ENCODE measurements at regions not wholly inside any gene's neighbourhood (a gene's known extent, or its start where the extent isn't known, plus 50 kb on each side); places are given as distances from the start of the nearest gene placed in this dataset.
"Not testable (repeated sequence)": the region's sequence is repeated elsewhere in the genome, so short reads cannot be mapped to it uniquely, and the experiment has no call there.

DNA sequence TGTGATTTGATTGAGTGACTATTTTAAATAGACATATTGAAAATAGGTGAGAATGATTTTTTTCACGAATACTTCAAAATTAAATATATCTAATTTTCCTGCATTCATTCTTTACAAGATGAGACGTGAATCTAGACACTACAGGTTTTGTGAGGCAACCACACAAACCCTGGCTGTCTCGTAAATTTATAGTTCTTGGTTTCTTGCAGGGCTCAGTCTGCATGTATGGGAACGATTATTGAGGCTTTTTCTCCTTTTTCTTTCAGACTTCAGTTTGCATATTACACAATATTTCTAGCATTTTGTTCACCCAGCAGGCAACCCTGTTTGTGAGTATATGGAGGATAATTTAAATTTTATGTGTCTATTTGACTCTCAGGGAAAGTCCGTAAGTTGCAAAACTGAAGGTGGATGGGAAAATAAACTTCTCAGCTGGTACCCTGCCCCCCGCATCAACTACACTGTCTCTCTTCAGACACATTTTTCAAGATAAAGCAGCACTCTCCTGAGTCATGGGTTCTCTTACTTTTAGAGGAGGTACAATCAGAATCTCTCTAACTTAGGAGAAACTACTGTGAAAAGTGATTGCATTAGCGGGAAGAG lies 1349.3 kb downstream of the GRIK2 start:
- no peaks in the 10 kb centered on the region for H3K9me3 ChIP-seq
- H3K27me3 ChIP-seq, result no peaks in the 10 kb centered on the region
- no peak overlapping the region for H3K4me3 ChIP-seq
- no peak overlapping the region for H3K27ac ChIP-seq
- intact Hi-C loops (cut with DNase I), result no loop called here
- no peaks in the 10 kb centered on the region for H3K36me3 ChIP-seq
- WGBS, 2 donors, result 15 to 32% methylated on average over 7 of the region's 7 CpGs
- no peaks in the 10 kb centered on the region for H3K4me1 ChIP-seq
- TF ChIP-seq POLR2A (IDR thresholded peaks at IDR 0.05) (no peak), CTCF (IDR thresholded peaks at IDR 0.05) (no peak), POLR2AphosphoS5 (IDR thresholded peaks at IDR 0.05) (no peak), EP300 (IDR thresholded peaks at IDR 0.05) (no peak)
- DNase-seq, result no peak

DNA sequence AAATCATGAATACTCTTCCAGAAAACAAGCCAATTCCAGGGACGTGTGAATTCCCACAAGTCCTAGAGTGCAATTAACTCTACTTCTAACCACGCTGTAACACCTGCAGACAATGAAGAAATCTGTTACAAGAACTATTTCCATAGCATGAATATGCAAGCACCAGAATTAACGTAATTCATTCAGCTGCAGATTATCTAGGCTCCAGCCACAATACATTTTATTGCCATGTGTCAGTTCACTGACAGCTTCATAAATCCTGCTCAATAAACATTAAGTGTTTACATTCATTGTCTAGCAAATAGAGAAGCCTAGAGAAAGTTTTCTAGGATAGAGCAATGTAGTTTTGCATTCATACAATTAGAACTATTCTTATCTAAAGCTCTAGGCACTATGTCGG lies 1348.5 kb downstream of the GRIK2 start:
- WGBS, 2 donors, result 5 to 23% methylated on average over 4 of the region's 4 CpGs
- DNase-seq, result no peak
- H3K36me3 ChIP-seq, result no peaks in the 10 kb centered on the region
- H3K9me3 ChIP-seq, result no peaks in the 10 kb centered on the region
- no peaks in the 10 kb centered on the region for H3K27me3 ChIP-seq
- H3K4me3 ChIP-seq, result no peak overlapping the region
- no peaks in the 10 kb centered on the region for H3K4me1 ChIP-seq
- TF ChIP-seq EP300 (IDR thresholded peaks at IDR 0.05) (no peak), CTCF (IDR thresholded peaks at IDR 0.05) (no peak), POLR2A (IDR thresholded peaks at IDR 0.05) (no peak), POLR2AphosphoS5 (IDR thresholded peaks at IDR 0.05) (no peak)
- intact Hi-C loops (cut with DNase I), result no loop called here
- H3K27ac ChIP-seq, result no peak overlapping the region

DNA sequence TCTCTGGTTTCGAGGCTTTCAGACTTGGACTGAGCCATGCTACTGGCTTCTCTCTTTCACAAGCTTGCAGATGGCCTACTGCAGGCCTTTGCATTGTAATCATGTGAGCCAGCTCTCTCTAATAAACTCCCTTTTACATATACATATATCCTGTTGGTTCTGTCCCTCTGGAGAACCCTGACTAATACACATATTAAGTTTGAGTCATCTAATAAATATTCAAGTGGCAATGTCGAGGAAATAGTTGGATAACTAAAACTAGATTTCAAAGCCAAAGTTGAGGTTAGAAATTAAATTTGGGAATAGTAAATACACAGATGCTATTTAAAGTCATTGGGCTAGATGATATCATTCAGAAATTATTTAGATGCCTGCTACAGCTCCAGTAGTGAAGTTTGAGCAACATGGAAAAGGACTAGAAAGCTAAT lies 1343.4 kb downstream of the GRIK2 start:
- Histone ChIP-seq H3K27me3 (no peaks in the 10 kb centered on the region), H3K27ac (no peak overlapping the region), H3K36me3 (no peaks in the 10 kb centered on the region), H3K9me3 (no peaks in the 10 kb centered on the region), H3K4me1 (no peaks in the 10 kb centered on the region), H3K4me3 (no peak overlapping the region)
- no peak for DNase-seq
- WGBS, 2 donors, result 71 to 85% methylated on average over 2 of the region's 2 CpGs
- no peak for TF ChIP-seq POLR2AphosphoS5 (IDR thresholded peaks at IDR 0.05)
- no peak for TF ChIP-seq POLR2A (IDR thresholded peaks at IDR 0.05)
- TF ChIP-seq EP300 (IDR thresholded peaks at IDR 0.05), result no peak
- no peak for TF ChIP-seq CTCF (IDR thresholded peaks at IDR 0.05)
- intact Hi-C loops (cut with DNase I), result no loop called here

- Histone ChIP-seq H3K4me1 (no peaks in the 10 kb centered on the region), H3K9me3 (no peaks in the 10 kb centered on the region), H3K27me3 (no peaks in the 10 kb centered on the region), H3K27ac (no peak overlapping the region), H3K4me3 (no peak overlapping the region), H3K36me3 (no peaks in the 10 kb centered on the region)
- TF ChIP-seq POLR2AphosphoS5 (IDR thresholded peaks at IDR 0.05) (no peak), EP300 (IDR thresholded peaks at IDR 0.05) (no peak), CTCF (IDR thresholded peaks at IDR 0.05) (no peak), POLR2A (IDR thresholded peaks at IDR 0.05) (no peak)
- no peak for DNase-seq
- intact Hi-C loops (cut with DNase I), result no loop called here
- 47 to 48% methylated on average over 3 of the region's 3 CpGs for WGBS, 2 donors
Measured at GRCh38 chr6:102732898-102733297, 1339.4 kb downstream of the GRIK2 start.

- peak; percentile 14 for DNase-seq
- H3K36me3 ChIP-seq; H3K27me3 ChIP-seq; H3K27ac ChIP-seq; intact Hi-C loops (cut with DNase I); H3K9me3 ChIP-seq; H3K4me3 ChIP-seq; H3K4me1 ChIP-seq: not testable (repeated sequence)
- WGBS, 2 donors, result 94 to 95% methylated on average over 24 of the region's 24 CpGs
Measured at GRCh38 chr6:102722086-102722485, 1328.6 kb downstream of the GRIK2 start.
